ENCODE measurements at regions not wholly inside any gene's neighbourhood (a gene's known extent, or its start where the extent isn't known, plus 50 kb on each side); places are given as distances from the start of the nearest gene placed in this dataset.
A peak's percentile ranks its signal among the peaks of the same experiment; 100 is the strongest.
"Not testable (repeated sequence)": the region's sequence is repeated elsewhere in the genome, so short reads cannot be mapped to it uniquely, and the experiment has no call there.

DNA sequence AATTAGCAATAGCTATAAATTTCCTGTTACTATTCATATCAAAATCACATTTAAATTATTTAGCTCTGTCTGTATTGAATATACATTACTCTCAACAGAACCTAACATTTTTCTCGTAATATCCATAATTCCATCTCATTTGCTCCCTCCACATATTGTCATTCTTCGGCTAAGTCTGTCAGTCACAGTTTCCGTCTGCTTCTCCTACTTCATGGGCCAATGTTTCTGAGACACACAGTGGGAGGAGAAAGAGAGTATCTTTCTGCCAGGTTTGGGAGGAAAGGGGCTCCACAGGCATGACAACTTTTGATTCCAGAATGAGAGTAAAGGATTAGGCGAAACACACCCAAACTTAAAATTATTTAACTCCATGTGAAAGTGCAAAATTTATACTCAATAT lies 273.1 kb upstream of the SMIM21 start:
- H3K4me1 Mint-ChIP-seq = no peaks in the 10 kb centered on the region
- Histone ChIP-seq H3K4me3 (ENCODE audit: low read length in 2 of 2) (no peak overlapping the region), H3K9me3 (ENCODE audit: control insufficient read depth in 1 of 2, low read length in 2 of 2) (no peaks in the 10 kb centered on the region), H3K36me3 (ENCODE audit: insufficient read depth, low read length) (no peaks in the 10 kb centered on the region), H3K27me3 (ENCODE audit: insufficient read depth, low read length) (no peaks in the 10 kb centered on the region), H3K4me1 (ENCODE audit: insufficient read depth, low read length) (no peaks in the 10 kb centered on the region), H3K27ac (ENCODE audit: low read depth, low read length) (no peak overlapping the region)
- H3K27me3 Mint-ChIP-seq = no peaks in the 10 kb centered on the region
- H3K4me3 Mint-ChIP-seq = no peak overlapping the region
- DNase-seq = no peak
- ChIA-PET POLR2A (ENCODE audit: partially characterized antibody) (no interaction called here), CTCF (ENCODE audit: partially characterized antibody) (no interaction called here)
- no peaks in the 10 kb centered on the region for H3K36me3 Mint-ChIP-seq
- intact Hi-C loops (cut with micrococcal nuclease) = no loop called here
- no peak overlapping the region for H3K27ac Mint-ChIP-seq
- peaks cover 0 to 3% (median 0%) of the 10 kb centered on the region in 8 donors for H3K9me3 Mint-ChIP-seq

DNA sequence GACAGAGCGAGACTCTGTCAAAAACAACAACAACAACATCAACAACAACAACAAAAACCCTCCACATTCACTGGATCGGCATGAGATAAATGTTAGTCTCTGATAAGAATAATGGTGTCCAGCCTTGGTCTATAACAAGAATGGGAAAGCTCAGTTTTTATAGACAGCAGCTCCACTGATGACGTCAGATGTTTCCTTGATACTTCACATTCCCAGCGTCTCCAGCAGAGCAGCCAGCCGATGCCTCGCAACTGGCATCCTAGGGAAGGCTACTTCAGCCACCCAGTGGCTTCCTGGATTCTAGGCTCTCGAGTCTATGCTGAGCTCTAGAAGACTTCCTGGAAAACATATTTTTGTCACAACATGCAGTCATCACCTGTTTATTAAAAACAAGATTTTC lies 271.4 kb upstream of the SMIM21 start:
- Histone ChIP-seq H3K4me1 (ENCODE audit: insufficient read depth, low read length) (no peaks in the 10 kb centered on the region), H3K27ac (ENCODE audit: low read depth, low read length) (no peak overlapping the region), H3K27me3 (ENCODE audit: insufficient read depth, low read length) (no peaks in the 10 kb centered on the region), H3K4me3 (ENCODE audit: low read length in 2 of 2) (no peak overlapping the region), H3K9me3 (ENCODE audit: control insufficient read depth in 1 of 2, low read length in 2 of 2) (no peaks in the 10 kb centered on the region), H3K36me3 (ENCODE audit: insufficient read depth, low read length) (no peaks in the 10 kb centered on the region)
- no peaks in the 10 kb centered on the region for H3K36me3 Mint-ChIP-seq
- H3K27me3 Mint-ChIP-seq = no peaks in the 10 kb centered on the region
- no peak for DNase-seq
- no peaks in the 10 kb centered on the region for H3K4me1 Mint-ChIP-seq
- intact Hi-C loops (cut with micrococcal nuclease) = no loop called here
- ChIA-PET CTCF (ENCODE audit: partially characterized antibody) (no interaction called here), POLR2A (ENCODE audit: partially characterized antibody) (no interaction called here)
- peaks cover 0 to 3% (median 0%) of the 10 kb centered on the region in 8 donors for H3K9me3 Mint-ChIP-seq
- H3K4me3 Mint-ChIP-seq = no peak overlapping the region
- no peak overlapping the region for H3K27ac Mint-ChIP-seq

DNA sequence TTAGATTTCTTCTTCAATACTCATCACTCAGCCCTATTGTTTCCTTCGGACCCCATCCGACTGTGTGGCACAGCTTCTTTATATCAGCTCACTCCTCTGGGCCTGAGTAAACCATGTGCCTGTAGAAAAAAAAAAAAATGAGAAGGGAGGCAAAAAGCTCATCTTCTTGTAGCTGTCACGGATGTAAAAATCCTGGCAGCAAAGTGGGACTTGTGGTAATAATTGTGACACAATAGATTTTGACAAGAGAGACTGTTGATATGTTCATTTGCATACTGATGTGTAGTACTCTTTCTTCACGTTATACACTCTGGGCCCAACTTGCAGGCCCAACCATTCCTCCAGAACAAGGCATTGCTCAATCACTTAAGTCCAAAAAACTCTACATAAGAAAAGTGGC lies 270.0 kb upstream of the SMIM21 start:
- H3K36me3 Mint-ChIP-seq = no peaks in the 10 kb centered on the region
- H3K4me3 ChIP-seq (ENCODE audit: low read length in 2 of 2) = no peak overlapping the region
- H3K27ac ChIP-seq (ENCODE audit: low read depth, low read length) = no peak overlapping the region
- H3K36me3 ChIP-seq (ENCODE audit: insufficient read depth, low read length) = no peaks in the 10 kb centered on the region
- peaks cover 0 to 3% (median 0%) of the 10 kb centered on the region in 8 donors for H3K9me3 Mint-ChIP-seq
- ChIA-PET CTCF (ENCODE audit: partially characterized antibody) (no interaction called here), POLR2A (ENCODE audit: partially characterized antibody) (no interaction called here)
- intact Hi-C loops (cut with micrococcal nuclease) = no loop called here
- H3K4me1 ChIP-seq (ENCODE audit: insufficient read depth, low read length) = no peaks in the 10 kb centered on the region
- H3K4me3 Mint-ChIP-seq = no peak overlapping the region
- H3K9me3 ChIP-seq (ENCODE audit: control insufficient read depth in 1 of 2, low read length in 2 of 2) = no peaks in the 10 kb centered on the region
- no peak for DNase-seq
- H3K27ac Mint-ChIP-seq = no peak overlapping the region
- H3K4me1 Mint-ChIP-seq = no peaks in the 10 kb centered on the region
- H3K27me3 Mint-ChIP-seq = no peaks in the 10 kb centered on the region
- H3K27me3 ChIP-seq (ENCODE audit: insufficient read depth, low read length) = no peaks in the 10 kb centered on the region

DNA sequence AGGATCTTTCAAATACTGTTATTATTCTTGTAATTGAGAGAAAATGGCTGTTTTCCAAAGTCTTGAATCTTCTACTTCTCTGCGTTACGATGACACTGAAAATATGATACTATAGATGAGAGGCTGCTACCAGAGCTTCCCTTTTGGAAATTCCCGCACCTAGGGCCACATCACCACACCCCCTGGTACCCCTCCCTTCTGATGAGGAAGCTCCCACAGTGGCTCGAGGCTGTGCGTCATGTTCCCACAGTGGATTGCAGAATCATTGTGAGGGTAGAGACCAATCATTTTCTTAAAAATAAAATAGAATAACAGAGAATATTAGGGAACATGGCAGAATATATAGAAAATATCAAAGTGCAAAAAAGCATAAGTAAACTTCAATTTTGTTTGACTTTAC lies 268.9 kb upstream of the SMIM21 start:
- H3K36me3 Mint-ChIP-seq = no peaks in the 10 kb centered on the region
- H3K4me1 ChIP-seq (ENCODE audit: insufficient read depth, low read length) = no peaks in the 10 kb centered on the region
- CTCF ChIA-PET (ENCODE audit: partially characterized antibody) = no interaction called here
- intact Hi-C loops (cut with micrococcal nuclease) = no loop called here
- no peaks in the 10 kb centered on the region for H3K36me3 ChIP-seq (ENCODE audit: insufficient read depth, low read length)
- H3K9me3 ChIP-seq (ENCODE audit: control insufficient read depth in 1 of 2, low read length in 2 of 2) = no peaks in the 10 kb centered on the region
- DNase-seq = no peak
- no peaks in the 10 kb centered on the region for H3K4me1 Mint-ChIP-seq
- H3K9me3 Mint-ChIP-seq = peaks cover 0 to 3% (median 0%) of the 10 kb centered on the region in 8 donors
- no peak overlapping the region for H3K4me3 ChIP-seq (ENCODE audit: low read length in 2 of 2)
- H3K27ac ChIP-seq (ENCODE audit: low read depth, low read length) = no peak overlapping the region
- no peak overlapping the region for H3K4me3 Mint-ChIP-seq
- POLR2A ChIA-PET (ENCODE audit: partially characterized antibody) = no interaction called here
- no peaks in the 10 kb centered on the region for H3K27me3 ChIP-seq (ENCODE audit: insufficient read depth, low read length)
- no peaks in the 10 kb centered on the region for H3K27me3 Mint-ChIP-seq
- no peak overlapping the region for H3K27ac Mint-ChIP-seq

DNA sequence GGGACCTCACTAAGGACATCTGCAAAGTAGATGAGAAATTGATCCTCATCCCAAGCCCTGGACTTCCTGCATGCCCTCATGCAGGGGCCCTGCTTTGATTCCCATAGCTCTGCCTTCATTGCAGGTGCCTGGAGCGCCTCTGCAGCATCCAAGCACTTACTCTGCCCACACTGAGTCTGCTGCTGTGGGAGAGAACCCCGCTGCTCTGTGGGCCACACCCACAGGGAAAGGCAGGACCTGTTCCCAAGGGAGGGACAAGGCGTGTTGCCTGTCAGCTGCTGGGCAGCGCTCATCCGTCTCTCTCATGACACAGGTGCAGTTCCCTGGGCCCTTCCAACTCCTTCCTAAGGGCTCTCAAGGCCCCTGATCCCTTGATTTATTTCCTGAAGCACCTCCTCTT lies 266.8 kb upstream of the SMIM21 start:
- Mint-ChIP-seq H3K36me3 (no peaks in the 10 kb centered on the region), H3K27me3 (no peaks in the 10 kb centered on the region), H3K4me3 (no peak overlapping the region), H3K27ac (peak overlapping the region in 1 of 7 donors; percentile 69), H3K9me3 (peaks cover 0 to 3% (median 0%) of the 10 kb centered on the region in 8 donors), H3K4me1 (no peaks in the 10 kb centered on the region)
- no peak for DNase-seq
- Histone ChIP-seq H3K4me3 (ENCODE audit: low read length in 2 of 2) (no peak overlapping the region), H3K4me1 (ENCODE audit: insufficient read depth, low read length) (no peaks in the 10 kb centered on the region), H3K36me3 (ENCODE audit: insufficient read depth, low read length) (no peaks in the 10 kb centered on the region), H3K27me3 (ENCODE audit: insufficient read depth, low read length) (no peaks in the 10 kb centered on the region), H3K9me3 (ENCODE audit: control insufficient read depth in 1 of 2, low read length in 2 of 2) (no peaks in the 10 kb centered on the region), H3K27ac (ENCODE audit: low read depth, low read length) (no peak overlapping the region)
- intact Hi-C loops (cut with micrococcal nuclease) = no loop called here
- POLR2A ChIA-PET (ENCODE audit: partially characterized antibody) = no interaction called here
- CTCF ChIA-PET (ENCODE audit: partially characterized antibody) = no interaction called here

DNA sequence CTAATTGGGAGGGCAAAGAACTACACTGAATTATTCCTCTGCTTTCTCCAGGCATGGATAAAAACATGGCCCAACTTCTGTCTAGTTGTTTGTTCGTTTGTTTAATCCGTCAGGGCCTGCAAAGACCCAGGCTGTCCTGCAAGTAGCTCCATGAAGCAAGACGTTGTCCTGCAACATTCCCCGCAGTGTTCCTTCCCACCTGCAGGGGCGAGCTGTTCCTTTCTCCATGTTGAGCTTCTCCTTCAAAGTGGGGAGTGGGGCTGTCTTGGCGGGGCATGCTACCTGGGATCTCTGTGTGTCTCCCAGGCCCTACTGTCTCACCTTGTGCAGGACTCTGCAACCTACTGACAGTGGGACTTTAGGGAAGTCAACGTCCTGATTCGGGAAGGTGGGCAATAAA lies 264.0 kb upstream of the SMIM21 start:
- Mint-ChIP-seq H3K36me3 (no peaks in the 10 kb centered on the region), H3K27ac (no peak overlapping the region), H3K27me3 (no peaks in the 10 kb centered on the region), H3K4me3 (no peak overlapping the region), H3K4me1 (no peaks in the 10 kb centered on the region), H3K9me3 (peaks cover 0 to 3% (median 0%) of the 10 kb centered on the region in 8 donors)
- H3K4me1 ChIP-seq (ENCODE audit: insufficient read depth, low read length) = no peaks in the 10 kb centered on the region
- H3K9me3 ChIP-seq (ENCODE audit: control insufficient read depth in 1 of 2, low read length in 2 of 2) = no peaks in the 10 kb centered on the region
- no peak for DNase-seq
- H3K4me3 ChIP-seq (ENCODE audit: low read length in 2 of 2) = no peak overlapping the region
- no peaks in the 10 kb centered on the region for H3K27me3 ChIP-seq (ENCODE audit: insufficient read depth, low read length)
- no peaks in the 10 kb centered on the region for H3K36me3 ChIP-seq (ENCODE audit: insufficient read depth, low read length)
- POLR2A ChIA-PET (ENCODE audit: partially characterized antibody) = no interaction called here
- no peak overlapping the region for H3K27ac ChIP-seq (ENCODE audit: low read depth, low read length)
- CTCF ChIA-PET (ENCODE audit: partially characterized antibody) = no interaction called here
- intact Hi-C loops (cut with micrococcal nuclease) = no loop called here

DNA sequence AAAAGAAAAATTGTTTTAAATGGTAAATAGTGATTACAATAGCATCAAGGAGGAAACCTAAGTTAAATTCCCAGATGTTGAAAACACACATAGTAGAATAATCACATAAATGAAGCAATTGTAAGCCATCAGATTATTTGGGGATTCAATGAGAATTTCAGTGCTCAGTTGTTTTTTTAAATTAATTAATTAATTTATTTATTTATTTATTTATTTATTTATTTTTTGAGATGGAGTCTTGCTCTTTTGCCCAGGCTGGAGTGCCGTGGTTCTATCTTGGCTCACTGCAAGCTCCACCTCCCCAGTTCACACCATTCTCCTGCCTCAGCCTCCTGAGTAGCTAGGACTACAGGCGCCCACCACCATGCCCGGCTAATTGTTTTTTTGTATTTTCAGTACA lies 262.8 kb upstream of the SMIM21 start:
- H3K4me3 Mint-ChIP-seq; H3K27ac Mint-ChIP-seq; H3K27me3 Mint-ChIP-seq; H3K9me3 Mint-ChIP-seq; DNase-seq; POLR2A ChIA-PET (ENCODE audit: partially characterized antibody); H3K9me3 ChIP-seq (ENCODE audit: control insufficient read depth in 1 of 2, low read length in 2 of 2); H3K4me1 ChIP-seq (ENCODE audit: insufficient read depth, low read length); CTCF ChIA-PET (ENCODE audit: partially characterized antibody); H3K4me3 ChIP-seq (ENCODE audit: low read length in 2 of 2); H3K36me3 Mint-ChIP-seq; H3K4me1 Mint-ChIP-seq; intact Hi-C loops (cut with micrococcal nuclease); H3K27me3 ChIP-seq (ENCODE audit: insufficient read depth, low read length); H3K27ac ChIP-seq (ENCODE audit: low read depth, low read length); H3K36me3 ChIP-seq (ENCODE audit: insufficient read depth, low read length): not testable (repeated sequence)

DNA sequence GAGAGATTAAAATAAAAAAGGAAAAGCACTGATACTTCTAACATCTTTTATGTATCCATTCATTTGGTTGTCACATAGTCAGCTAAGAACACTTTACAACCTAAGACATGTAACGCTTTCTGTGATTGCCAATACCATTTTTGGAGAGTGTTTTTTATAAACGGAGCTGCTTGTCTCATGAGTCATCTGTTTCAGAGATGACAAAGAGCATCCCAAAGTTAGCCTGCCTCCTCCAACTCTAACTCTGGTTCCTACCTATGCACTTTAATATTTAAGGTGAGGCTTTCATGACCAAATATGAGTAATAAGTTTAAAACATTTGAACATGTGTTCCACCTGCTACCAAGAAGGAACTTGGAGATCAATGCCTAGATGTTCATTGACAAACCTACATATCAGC lies 260.1 kb upstream of the SMIM21 start:
- no peak overlapping the region for H3K4me3 ChIP-seq (ENCODE audit: low read length in 2 of 2)
- no peak overlapping the region for H3K27ac ChIP-seq (ENCODE audit: low read depth, low read length)
- Mint-ChIP-seq H3K36me3 (no peaks in the 10 kb centered on the region), H3K27ac (no peak overlapping the region), H3K9me3 (peaks cover 0 to 2% (median 0%) of the 10 kb centered on the region in 8 donors), H3K4me3 (no peak overlapping the region), H3K4me1 (no peaks in the 10 kb centered on the region), H3K27me3 (peaks cover 0 to 3% of the 10 kb centered on the region in 2 donors)
- CTCF ChIA-PET (ENCODE audit: partially characterized antibody) = no interaction called here
- no peaks in the 10 kb centered on the region for H3K27me3 ChIP-seq (ENCODE audit: insufficient read depth, low read length)
- no peak for DNase-seq
- intact Hi-C loops (cut with micrococcal nuclease) = no loop called here
- POLR2A ChIA-PET (ENCODE audit: partially characterized antibody) = no interaction called here
- no peaks in the 10 kb centered on the region for H3K9me3 ChIP-seq (ENCODE audit: control insufficient read depth in 1 of 2, low read length in 2 of 2)
- H3K4me1 ChIP-seq (ENCODE audit: insufficient read depth, low read length) = no peaks in the 10 kb centered on the region
- no peaks in the 10 kb centered on the region for H3K36me3 ChIP-seq (ENCODE audit: insufficient read depth, low read length)
